GM19023 (cell line): ENCODE measurements at regions not wholly inside any gene's neighbourhood (a gene's known extent, or its start where the extent isn't known, plus 50 kb on each side); places are given as distances from the start of the nearest gene placed in this dataset.

Source experiments
- ATAC-seq: cut with Tn5 transposase; IDR thresholded peaks from one replicate; pipeline ENCODE4 v1.9.1; 2021; ENCODE audit warnings: mild to moderate bottlenecking, moderate library complexity; ENCODE audit not compliant: unreplicated experiment

DNA sequence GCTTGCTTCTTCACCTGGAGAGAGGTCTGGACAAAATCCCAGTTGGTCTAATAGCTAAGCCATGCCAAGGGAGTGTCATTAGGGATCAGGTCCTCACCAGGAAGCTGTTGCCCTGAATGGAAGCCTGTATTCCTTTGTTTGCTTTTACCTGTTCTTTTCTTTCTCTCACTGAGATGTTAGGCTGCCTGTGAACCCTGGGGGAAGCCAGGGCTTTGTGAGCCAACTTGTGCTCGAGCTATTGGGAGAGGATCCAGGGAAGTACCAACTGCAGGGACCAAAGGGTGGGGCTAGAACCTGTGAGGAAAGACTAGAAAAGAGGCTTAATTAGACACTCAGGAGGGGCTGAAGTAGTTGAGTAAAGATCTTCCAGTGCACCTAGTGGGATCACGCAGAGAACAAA is 451.2 kb upstream of the TLE4 start:
- no peak for ATAC-seq

DNA sequence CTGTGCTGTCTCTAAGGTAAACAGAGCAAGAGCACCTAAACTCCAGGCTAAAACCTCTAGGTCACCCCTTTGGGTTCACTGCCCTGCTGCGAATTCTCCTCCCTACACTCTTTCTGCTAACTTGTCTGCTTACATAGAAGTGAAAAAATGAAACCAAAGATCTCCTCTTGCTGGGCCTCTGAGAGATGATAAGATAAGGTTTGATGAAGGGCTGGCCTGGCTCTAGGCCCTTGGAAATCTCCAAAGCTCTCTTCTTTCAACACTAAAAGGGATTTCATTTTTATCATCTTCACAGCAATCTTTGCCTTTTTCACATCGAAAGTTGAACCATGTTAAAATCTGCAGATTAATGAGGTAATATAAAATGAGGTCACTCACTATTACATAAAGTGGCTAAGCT is 450.8 kb upstream of the TLE4 start:
- ATAC-seq, result no peak

DNA sequence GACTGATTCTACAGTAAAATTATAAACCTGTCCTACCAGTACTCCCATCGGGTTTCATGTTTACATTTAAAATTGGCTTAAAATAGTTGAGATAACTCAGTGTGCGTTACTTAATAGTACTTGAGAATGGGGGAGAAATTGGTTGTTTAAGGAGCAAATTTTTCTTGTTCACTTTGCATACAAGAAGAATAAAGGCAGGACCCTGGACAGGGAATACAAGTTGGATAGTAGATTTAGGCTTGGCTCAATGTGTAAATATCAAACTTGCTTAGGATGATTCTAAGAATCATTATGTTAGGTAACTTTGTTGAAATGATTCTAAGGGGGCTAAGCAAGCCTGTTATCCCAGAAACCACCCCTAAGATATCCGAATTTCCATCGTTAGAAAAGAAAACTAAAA is 448.4 kb upstream of the TLE4 start:
- no peak for ATAC-seq

DNA sequence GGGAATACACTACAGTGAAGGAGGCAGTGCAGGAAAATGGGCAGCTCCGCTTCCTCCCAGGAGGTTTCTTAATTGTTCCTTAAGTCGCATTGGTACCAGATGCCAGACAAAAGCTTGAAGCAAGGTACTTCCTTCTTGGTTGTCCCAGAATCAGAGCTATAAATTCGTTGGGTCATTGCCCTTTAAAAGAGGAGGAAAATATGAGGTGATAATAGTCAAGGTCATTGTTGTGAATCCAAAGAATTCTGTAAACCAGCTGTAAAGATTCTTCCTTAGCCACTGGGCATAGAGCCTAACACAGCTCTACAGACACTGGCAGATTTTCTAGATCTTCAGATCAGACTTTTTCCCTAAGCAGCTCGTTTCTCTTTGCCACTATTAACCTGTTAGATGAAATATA is 444.1 kb upstream of the TLE4 start:
- ATAC-seq, result no peak

DNA sequence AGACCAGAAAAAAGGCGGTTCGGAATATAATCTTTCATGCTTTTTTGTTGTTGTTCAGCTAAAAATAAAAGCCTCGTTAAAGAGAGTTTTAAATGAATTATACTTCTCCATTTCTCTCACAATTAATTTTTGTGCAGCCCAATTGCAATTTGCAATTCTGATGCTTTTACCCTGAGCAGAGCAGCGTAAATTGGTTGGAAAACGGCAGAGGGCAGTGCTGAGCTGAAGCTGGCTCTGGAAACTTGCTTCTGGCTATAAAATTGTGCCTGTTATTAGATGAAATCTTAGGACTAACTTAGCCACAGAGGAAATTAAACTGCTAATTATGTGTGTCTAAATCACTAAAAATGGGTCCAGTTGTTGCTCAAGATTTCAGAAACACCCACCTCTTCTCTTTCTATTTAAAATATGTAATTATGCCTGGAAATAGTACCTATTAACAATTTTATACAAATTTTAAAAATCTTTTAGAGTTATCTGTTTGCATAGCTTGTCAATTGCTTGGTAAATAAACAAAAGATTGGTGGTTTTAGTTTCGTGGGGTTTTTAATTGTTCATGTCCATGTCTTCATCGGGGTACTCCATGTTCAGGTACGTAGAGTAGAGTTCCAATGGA is 441.8 kb upstream of the TLE4 start:
- ATAC-seq, result no peak

DNA sequence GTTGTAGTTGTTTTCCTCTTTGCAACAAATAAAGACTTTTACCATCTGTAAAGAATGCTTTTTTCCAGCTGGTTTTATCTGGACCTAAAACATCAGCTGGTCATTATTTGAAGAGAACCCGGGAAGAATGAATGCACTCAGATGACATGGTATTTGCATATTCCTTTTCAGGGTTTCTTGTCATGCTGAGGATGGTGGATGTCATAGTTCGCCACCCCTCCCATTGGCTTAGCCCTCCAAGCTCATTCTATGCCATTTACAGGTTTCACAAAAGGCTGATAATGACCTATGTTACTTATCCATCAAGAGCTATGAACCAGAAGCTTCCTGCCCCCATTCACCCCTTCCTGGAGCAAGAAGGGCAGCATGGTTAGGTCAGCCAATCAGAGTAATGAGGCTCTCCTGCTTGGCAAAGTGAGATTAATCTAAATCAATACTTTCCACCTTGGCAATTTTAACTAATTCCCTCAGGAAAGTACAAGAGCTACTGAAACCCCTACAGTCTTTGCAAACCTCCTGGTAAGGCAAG is 440.5 kb upstream of the TLE4 start:
- ATAC-seq, result no peak

DNA sequence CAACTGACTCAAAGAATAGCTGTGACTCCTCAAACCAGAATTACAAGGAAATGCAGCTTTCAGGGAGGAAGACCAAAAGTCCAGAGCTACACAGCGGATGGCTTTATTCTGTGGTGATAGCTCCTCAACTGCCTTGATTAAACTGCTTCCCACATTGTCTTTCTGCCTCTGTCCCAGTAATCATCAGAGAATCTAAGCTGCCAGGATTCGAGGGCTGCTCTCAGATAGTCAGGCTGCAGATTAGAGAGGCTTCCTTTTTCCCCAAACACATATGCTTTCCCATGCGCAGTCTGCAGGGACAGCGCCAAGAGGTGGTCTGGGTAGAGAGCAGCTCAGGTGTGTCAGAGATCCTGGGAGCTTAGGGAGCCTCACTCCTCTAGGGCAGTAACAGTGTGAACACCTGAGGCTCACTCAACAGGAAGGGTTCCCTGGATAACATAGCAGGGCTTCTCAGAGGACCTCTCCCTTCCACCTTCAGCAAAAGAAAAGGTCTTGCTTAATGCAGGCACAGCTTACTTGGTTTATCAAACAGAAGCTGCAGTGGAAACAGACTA is 439.9 kb upstream of the TLE4 start:
- no peak for ATAC-seq

DNA sequence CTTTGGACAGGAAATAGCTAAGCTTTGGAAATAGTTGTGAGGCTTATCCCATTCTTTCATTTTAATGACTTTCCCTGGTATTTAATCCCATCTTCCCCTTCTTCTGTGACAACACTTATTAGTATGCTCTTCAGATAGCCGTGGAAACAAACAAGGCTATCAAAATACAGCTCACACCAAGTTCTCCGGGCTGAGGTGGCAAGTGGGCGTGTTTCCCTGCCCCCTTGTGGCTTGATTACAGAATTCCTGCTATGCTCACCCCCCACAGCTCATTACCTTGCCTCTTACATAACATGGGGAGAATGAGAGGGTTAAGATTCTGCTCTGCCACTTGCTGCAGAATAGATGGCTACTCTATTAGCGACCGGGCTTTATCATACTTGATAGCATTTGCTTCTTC is 437.1 kb upstream of the TLE4 start:
- no peak for ATAC-seq

DNA sequence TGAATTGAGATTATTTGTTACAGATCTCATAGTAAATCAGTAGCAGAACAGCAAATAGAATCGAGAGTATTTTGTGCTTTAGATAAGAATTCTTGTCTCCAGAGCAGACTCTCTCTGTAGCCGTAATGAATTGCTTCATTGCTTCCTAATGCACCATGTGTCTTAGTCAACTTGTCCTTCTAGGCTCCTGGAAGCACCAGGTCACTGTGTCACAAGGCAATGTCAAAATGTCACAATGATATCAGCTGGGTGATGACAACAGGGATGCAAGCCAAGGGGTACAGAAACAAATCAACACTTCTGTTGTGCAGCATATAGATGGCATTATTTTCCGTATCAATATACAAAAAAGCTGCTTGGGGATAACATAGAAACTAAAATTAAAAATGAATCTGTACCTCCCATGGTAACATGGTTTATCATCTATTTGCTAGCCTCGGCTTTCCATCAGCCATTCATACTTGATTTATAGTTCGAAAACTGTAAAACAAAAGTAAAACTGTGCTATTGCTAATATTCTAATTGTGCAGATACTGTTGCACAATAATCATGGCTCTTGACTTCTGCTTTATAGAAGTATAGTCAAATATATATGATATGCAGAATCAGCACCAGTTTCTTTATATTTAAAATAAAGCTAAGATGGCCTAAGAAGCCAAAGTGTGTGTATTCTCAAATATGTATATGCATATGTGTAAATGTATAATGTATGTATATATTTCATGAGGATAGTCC is 435.9 kb upstream of the TLE4 start:
- ATAC-seq, result no peak

DNA sequence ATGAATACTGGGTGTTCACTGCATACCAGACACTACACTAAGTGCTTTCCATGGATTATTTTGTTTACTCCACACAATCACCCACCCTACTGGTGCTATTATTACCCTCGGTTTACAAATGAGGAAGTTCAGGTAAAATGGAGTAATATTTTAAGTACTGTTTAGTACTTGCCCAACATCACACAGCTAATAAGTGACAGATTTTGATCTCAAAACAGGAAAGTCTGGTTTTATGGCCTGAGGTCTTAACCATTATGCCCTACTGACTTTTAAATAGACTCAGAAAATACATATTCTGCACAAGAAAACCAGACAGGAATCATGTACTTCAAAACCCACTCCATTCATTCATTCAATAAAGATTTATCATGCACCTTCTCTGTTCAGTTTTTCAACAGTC is 431.0 kb upstream of the TLE4 start:
- ATAC-seq, result no peak

DNA sequence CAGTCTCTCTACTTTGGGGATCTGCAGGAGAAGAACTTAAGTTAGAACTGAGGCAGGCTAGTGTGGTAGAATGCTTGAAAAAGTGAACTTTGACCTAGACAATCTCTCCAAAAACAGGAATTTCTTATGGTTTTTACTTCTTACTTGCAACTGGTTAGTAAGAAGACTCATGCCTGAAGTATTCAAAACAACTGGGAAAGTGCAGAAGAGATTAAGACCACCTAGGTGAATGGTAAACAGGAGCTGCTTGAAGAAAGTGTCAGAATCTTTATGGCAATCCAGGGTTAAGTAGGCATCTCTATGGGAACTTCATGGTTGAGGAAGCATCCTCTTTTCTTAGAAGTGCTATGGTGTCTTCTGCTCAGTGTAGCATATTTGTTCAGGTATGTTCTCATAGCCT is 428.6 kb upstream of the TLE4 start:
- ATAC-seq, result no peak

DNA sequence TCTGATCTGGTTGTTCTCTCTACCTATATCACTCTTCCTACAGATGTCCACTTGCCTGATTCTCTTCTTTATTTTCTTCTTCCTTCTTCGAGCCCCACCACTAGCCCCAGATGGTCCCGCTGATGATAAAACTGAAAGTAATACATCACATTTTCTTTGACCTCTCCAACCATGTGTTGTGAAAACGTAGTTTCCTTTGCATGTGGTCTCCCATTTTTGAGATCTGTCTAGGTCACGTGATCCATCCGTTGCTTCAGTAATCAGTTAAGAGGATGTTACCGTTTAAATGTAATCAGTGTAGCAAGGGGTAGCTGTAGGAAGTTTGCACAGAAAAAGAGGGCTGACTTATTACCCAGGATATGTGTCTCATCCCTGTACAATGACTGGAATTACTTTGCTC is 426.3 kb upstream of the TLE4 start:
- ATAC-seq, result no peak

DNA sequence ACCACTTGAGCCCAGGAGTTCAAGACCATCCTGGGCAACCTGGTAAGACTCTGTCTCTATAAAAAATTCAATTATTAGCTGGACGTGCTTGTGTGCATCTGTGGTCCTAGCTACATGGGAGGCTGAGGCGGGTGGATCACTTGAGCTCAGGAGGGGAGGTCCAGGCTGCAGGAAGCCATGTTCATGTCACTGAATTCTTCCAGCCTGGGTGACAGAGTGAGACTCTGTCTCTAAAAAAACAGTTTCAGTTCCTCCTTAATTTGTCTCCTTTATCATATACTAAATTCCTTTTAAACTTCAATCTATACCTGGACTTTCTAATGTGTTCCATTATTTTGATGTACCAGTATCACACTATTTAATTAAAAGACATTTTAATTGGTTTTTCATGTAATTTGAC is 422.2 kb upstream of the TLE4 start:
- no peak for ATAC-seq

DNA sequence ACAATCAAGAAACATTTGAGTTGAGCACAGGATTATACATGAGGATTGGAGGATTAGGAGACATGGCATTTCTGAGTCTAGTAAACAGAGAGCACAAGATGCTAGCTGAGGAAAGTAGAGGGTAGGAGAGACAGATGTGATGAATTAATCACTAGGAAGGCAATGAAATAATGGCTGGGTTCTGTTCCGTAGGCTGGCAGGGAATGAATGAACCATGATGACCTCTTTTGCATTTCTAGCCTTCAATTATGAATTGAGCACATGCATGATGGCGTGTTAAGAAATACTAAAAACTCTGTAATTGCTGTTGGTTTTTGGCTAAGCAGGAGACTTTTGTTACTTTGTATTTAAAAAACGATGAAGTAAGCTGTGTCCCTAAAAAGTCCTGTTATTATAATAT is 420.0 kb upstream of the TLE4 start:
- ATAC-seq, result no peak

DNA sequence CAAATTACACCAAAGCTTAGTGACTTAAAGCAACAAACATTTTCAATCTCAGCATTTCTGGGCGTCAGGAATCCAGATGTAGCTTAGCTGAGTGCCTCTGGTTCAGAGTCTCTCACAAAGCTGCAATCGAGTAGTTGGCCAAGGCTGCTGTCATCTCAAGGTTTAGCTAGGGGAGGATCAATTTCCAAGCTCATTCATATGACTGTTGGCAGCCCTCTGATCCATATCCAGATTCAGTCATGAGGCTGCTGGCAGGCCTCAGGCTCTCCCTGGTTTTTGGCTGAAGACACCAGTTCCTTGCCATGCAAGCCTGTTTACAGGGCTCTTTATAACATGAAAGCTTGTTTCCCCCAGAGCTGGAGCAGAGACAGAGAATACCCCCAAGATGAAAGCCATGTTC is 419.5 kb upstream of the TLE4 start:
- no peak for ATAC-seq

DNA sequence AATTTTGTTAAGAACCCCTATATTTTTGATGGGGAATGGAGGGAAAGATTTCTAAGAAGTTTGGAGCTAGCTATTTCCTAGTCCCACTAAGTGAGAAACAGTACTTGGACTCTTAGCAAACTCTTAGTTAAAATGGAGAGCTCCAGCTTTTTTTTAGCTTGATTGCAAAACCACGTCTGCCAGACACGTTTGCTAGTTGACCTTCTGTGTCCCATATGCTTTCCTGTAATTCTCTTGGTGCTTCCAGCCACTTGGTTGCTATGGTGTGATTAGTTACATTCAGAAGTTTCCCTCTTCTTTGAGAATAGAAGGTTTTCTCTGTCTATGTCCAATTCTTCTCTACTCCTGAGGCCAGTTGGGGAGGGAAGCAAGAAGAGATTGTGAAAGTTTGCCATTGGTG is 417.0 kb upstream of the TLE4 start:
- ATAC-seq, result no peak

DNA sequence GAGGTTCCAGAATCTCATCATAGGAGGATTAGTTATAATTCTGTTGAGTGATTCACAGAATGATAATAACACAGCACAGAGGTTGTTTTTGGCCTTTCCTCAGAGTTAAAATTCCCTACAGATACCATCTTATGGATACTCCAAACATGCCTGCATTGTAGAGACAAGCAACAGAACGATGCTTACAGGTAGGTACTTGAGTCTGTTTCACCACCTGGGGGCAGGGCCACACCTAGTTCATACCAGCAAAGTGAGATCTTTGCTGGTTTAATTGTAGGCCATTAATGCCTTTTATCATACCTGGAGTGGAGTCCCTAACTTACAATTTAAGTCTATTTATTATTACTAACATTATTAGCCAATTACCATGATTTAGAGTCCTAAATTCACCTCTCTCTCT is 416.5 kb upstream of the TLE4 start:
- ATAC-seq, result no peak

DNA sequence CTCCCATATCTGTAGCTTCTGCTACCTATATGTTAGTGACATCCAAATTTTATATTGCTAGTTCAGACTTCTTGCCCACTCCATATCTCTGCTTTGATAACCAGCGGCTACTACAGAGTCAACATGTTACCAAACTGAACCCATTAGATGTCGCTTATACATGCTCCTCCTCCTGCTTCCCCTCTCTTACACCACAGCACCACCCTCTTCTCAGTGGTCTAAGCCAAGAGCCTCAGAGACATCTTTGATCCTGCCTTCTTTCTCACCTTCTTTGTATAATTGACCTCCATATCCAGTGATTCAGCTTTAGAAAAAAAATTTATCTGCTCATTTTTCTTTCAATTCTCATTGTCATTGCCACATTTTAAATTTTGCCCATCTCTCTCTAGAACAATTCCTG is 408.2 kb upstream of the TLE4 start:
- ATAC-seq, result no peak

DNA sequence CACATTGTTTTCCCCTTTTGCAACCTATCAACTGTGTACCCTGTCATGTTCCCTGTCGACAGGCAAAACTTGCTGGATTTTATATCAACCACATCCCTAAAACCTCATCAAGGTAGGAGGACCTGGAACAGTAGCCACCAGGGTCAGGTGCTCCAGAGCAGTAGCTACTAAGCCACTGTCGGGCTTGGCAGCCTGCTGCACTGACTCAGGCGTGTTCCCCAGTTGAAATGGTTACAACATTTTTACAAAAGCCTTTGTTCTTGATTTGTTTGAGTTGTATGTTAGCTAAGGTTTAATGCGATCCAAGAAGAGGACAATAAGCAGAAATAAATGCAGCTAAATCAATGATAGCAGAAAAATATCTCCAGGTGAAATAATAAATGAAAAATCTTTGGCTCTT is 407.4 kb upstream of the TLE4 start:
- ATAC-seq, result no peak

DNA sequence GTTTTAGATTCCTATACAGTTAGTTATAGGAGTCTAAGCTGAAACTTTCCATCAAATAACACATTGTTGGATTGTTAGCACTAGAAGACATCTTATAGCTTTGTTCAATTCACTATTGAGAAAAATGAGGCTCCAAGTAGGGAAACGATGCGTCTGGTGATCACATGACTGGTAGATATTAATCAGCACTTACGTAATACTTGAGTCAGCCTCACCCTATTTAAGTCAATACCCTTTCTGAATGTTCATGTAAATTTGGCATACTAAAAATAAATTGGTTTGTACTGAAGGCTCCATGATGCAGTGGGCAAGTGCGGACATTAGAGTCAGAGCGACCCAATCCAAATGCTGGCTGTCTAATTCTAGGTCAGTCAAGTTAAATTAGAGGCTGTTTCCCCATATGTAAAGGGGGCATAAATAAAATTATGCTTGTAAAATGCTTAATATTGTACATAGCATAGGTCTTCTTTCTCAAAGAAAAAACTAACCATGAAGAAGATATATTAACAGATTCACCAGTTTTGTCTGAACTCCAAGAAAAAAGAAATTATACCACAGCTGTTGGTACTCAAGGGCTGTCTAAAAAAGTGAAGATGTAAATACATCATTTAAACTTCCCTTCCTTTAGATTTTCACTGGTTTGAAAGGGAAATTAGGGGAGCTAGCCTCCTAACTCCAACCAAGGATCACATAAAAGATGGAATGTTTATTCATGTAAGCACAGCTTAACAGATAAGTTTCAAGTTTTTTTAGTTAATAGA is 406.6 kb upstream of the TLE4 start:
- no peak for ATAC-seq

DNA sequence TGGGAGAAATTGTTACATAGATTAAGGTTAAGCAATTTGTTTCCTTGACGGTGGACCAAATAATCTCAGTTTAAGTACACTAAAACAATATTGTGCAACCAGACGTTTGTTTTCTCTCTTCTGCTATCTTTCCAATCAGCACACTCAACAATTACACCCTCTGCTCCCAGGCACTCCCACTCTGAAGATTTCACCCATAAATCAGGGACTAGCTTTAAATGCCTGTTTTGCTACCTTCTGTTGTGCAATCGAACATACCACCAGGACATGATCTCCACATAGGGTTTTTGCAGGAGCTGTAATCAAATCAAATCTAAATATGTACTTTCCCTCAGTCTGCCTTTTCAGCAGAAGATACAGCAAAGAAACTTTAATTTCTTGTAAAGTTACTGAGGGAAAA is 405.8 kb upstream of the TLE4 start:
- ATAC-seq, result no peak

DNA sequence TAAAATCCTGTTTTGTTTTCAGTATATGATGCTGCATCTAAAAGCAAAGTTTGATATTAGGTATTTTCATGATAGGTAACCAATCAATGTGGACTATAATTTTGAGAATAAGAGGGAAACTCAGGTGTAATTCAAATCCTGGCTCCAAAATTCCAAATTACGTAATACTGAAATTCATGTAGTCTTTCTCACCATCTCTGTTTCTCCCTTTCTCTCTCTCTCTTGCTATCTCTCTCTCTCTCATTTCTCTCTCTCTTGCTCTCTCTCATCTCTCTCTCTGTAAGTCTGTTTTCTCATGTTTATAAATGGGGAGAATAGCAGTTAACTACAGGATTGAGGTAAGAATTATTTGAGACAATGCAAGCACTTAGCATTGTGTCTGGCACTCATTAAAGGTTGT is 401.1 kb upstream of the TLE4 start:
- ATAC-seq, result no peak
